ENCODE measurements at regions not wholly inside any gene's neighbourhood (a gene's known extent, or its start where the extent isn't known, plus 50 kb on each side); places are given as distances from the start of the nearest gene placed in this dataset.

DNA sequence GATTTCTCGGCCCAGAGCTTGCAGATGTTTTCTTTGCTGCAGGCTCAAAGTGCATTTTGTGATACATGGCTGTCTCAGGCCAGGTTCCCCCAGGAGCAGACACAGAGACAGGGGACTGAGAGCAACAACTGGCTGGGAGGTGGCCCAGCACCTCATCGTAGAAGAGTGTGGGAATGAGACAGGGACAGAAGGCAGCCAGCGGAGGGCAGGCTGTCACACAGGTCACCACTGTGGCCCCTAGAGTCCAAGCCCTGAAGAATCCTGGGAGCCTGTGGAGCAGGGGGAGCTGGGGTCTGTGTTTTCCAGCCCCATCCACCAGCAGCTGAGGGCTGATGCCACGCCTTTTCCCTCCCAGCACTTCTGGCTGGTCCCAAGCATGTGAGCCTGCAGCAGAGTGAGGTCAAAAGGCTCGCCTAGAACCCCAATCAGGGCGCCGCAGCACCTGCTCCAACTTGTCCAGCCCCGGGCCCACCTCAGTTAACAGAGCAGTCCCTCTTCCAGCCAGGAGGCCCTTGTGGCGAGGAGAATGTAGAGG, 723.8 kb downstream of the UQCRFS1 start:
- peaks cover 5% of the 10 kb centered on the region for H3K36me3 Mint-ChIP-seq (ENCODE audit: insufficient read depth, unreplicated experiment)
- H3K4me3 Mint-ChIP-seq (ENCODE audit: unreplicated experiment), result no peak overlapping the region
- H3K9me3 Mint-ChIP-seq (ENCODE audit: unreplicated experiment), result peaks cover 46% of the 10 kb centered on the region
- ChIA-PET POLR2A (no interaction called here), CTCF (no interaction called here)
- BruUV-seq (replicated peaks), result no TSS peak
- DNase-seq (ENCODE audit: unreplicated experiment), result no peak
- intact Hi-C loops (cut with micrococcal nuclease), result no loop called here
- H3K4me1 Mint-ChIP-seq (ENCODE audit: insufficient read depth, unreplicated experiment), result no peaks in the 10 kb centered on the region
- no peaks in the 10 kb centered on the region for H3K27me3 Mint-ChIP-seq (ENCODE audit: insufficient read depth, unreplicated experiment)
- no peak overlapping the region for H3K27ac Mint-ChIP-seq (ENCODE audit: low read depth, unreplicated experiment)
- no peak for TF ChIP-seq CTCF (IDR thresholded peaks at IDR 0.05; ENCODE audit: unreplicated experiment)

- peaks cover 52% of the 10 kb centered on the region for H3K9me3 Mint-ChIP-seq (ENCODE audit: unreplicated experiment)
- H3K27ac Mint-ChIP-seq (ENCODE audit: low read depth, unreplicated experiment), result no peak overlapping the region
- BruUV-seq (replicated peaks), result no TSS peak
- no peaks in the 10 kb centered on the region for H3K4me1 Mint-ChIP-seq (ENCODE audit: insufficient read depth, unreplicated experiment)
- intact Hi-C loops (cut with micrococcal nuclease), result no loop called here
- ChIA-PET CTCF (no interaction called here), POLR2A (no interaction called here)
- H3K27me3 Mint-ChIP-seq (ENCODE audit: insufficient read depth, unreplicated experiment), result no peaks in the 10 kb centered on the region
- no peak for TF ChIP-seq CTCF (IDR thresholded peaks at IDR 0.05; ENCODE audit: unreplicated experiment)
- peaks cover 5% of the 10 kb centered on the region for H3K36me3 Mint-ChIP-seq (ENCODE audit: insufficient read depth, unreplicated experiment)
- H3K4me3 Mint-ChIP-seq (ENCODE audit: unreplicated experiment), result no peak overlapping the region
- no peak for DNase-seq (ENCODE audit: unreplicated experiment)
Measured at GRCh38 chr19:28487999-28488398, 725.0 kb downstream of the UQCRFS1 start.

DNA sequence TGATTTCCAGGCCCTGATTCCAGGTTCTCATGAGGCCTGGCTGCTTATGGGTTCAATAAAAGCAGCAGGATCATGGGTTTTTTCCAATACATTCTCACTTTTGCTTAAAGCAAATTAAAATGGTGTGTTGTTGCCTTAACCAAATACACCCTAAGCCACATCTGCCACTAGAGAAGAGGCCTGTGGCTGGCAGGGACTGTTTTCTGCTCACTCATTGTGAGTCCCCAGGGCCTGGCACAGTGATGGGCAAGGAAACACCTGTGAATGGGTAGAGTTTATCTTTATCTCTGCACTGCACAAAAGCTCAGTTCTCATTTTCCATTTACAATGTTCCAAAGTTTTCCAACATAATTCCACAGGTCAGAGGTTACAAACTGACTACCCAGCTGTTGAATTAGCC, 726.0 kb downstream of the UQCRFS1 start:
- intact Hi-C loops (cut with micrococcal nuclease), result no loop called here
- peaks cover 49% of the 10 kb centered on the region for H3K9me3 Mint-ChIP-seq (ENCODE audit: unreplicated experiment)
- no peak overlapping the region for H3K4me3 Mint-ChIP-seq (ENCODE audit: unreplicated experiment)
- ChIA-PET POLR2A (no interaction called here), CTCF (interaction anchor here (0.6 kb wide), 1 partner anchor 10 kb away, joined by 4 read pairs; no protein-coding TSS in a partner anchor)
- H3K36me3 Mint-ChIP-seq (ENCODE audit: insufficient read depth, unreplicated experiment), result peaks cover 5% of the 10 kb centered on the region
- no peaks in the 10 kb centered on the region for H3K27me3 Mint-ChIP-seq (ENCODE audit: insufficient read depth, unreplicated experiment)
- no peak overlapping the region for H3K27ac Mint-ChIP-seq (ENCODE audit: low read depth, unreplicated experiment)
- no peak for TF ChIP-seq CTCF (IDR thresholded peaks at IDR 0.05; ENCODE audit: unreplicated experiment)
- DNase-seq (ENCODE audit: unreplicated experiment), result no peak
- H3K4me1 Mint-ChIP-seq (ENCODE audit: insufficient read depth, unreplicated experiment), result no peaks in the 10 kb centered on the region
- no TSS peak for BruUV-seq (replicated peaks)

DNA sequence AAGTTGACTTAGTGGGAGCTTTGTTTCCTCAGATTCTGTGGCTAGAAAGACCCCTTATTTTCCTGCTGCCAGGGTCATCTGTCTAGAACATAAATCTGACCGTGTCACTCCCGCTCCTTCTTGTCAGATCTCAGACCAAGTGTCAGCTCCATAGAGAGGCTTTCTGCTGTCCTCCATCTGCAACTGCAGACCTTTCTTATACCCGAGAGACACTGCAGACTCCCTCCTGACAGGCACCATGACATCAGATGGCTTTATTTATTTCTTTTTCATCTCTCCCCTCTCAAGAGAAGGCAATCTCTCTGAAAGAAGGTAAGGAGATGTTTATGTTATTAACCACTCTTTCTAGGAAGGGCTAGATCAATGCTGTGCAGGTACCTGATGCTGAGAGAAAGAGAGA, 726.5 kb downstream of the UQCRFS1 start:
- BruUV-seq (replicated peaks), result no TSS peak
- DNase-seq (ENCODE audit: unreplicated experiment), result no peak
- no peaks in the 10 kb centered on the region for H3K4me1 Mint-ChIP-seq (ENCODE audit: insufficient read depth, unreplicated experiment)
- TF ChIP-seq CTCF (IDR thresholded peaks at IDR 0.05; ENCODE audit: unreplicated experiment), result no peak
- POLR2A ChIA-PET, result interaction anchor here (0.6 kb wide), 1 partner anchor 10 kb away, joined by 3 read pairs; no protein-coding TSS in a partner anchor
- H3K27me3 Mint-ChIP-seq (ENCODE audit: insufficient read depth, unreplicated experiment), result no peaks in the 10 kb centered on the region
- no peak overlapping the region for H3K27ac Mint-ChIP-seq (ENCODE audit: low read depth, unreplicated experiment)
- H3K4me3 Mint-ChIP-seq (ENCODE audit: unreplicated experiment), result no peak overlapping the region
- H3K36me3 Mint-ChIP-seq (ENCODE audit: insufficient read depth, unreplicated experiment), result peaks cover 5% of the 10 kb centered on the region
- CTCF ChIA-PET, result interaction anchor here (0.6 kb wide), 1 partner anchor 10 kb away, joined by 4 read pairs; no protein-coding TSS in a partner anchor
- intact Hi-C loops (cut with micrococcal nuclease), result no loop called here
- H3K9me3 Mint-ChIP-seq (ENCODE audit: unreplicated experiment), result peaks cover 49% of the 10 kb centered on the region
